Loucy (cell line): ENCODE measurements at regions not wholly inside any gene's neighbourhood (a gene's known extent, or its start where the extent isn't known, plus 50 kb on each side); places are given as distances from the start of the nearest gene placed in this dataset.

Experiments
- CTCF ChIP-seq: fragments of 200-600 bp; sonication (generic); conservative IDR thresholded peaks from 2 replicates; pipeline ENCODE4 v1.5.1; 2014; ENCODE audit warnings: mild to moderate bottlenecking, antibody characterized with exemption, low read length
- EZH2phosphoT487 ChIP-seq: fragments of 200-600 bp; IDR thresholded peaks from 2 replicates; pipeline ENCODE4 v1.6.1; 2018; ENCODE audit warnings: antibody characterized with exemption, mild to moderate bottlenecking, moderate library complexity, borderline replicate concordance

DNA sequence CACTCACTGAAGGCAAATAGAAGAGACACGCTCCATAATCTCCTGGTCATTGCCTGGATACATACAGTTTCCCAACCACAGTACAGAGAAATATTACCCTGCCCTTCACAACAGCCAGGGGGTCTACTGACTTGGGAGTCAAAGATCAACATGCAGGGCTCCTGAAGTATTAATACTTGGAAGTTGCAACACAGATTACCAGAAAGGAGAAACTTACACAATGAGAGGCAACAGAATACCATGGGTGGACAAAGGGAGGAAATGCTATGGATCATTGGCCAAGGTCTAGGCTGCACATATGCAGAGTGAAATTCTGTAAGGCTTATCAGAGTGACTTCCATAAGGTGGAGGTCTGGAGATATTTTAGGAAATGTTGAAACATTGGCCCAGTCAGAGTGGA lies 267.9 kb upstream of the FAT3 start:
- TF ChIP-seq CTCF (no peak), EZH2phosphoT487 (no peak)
